Osteocyte (in vitro differentiated cells): ENCODE measurements at regions not wholly inside any gene's neighbourhood (a gene's known extent, or its start where the extent isn't known, plus 50 kb on each side); places are given as distances from the start of the nearest gene placed in this dataset.

ENCODE experiments used
- DNase-seq: peaks from one replicate; pipeline ENCODE4 v3.0.0; 2021; ENCODE audit warnings: mixed read lengths; ENCODE audit not compliant: unreplicated experiment; ENCODE audit errors: extremely low spot score
- H3K27ac Mint-ChIP-seq: one replicate; pipeline ENCODE4 v1.8.0; 2021; ENCODE audit warnings: mild to moderate bottlenecking, mixed read lengths; ENCODE audit not compliant: unreplicated experiment
- H3K27me3 Mint-ChIP-seq: one replicate; pipeline ENCODE4 v1.8.0; 2021; ENCODE audit warnings: mixed read lengths; ENCODE audit not compliant: unreplicated experiment
- H3K36me3 Mint-ChIP-seq: one replicate; pipeline ENCODE4 v1.8.0; 2021; ENCODE audit warnings: mixed read lengths; ENCODE audit not compliant: unreplicated experiment
- H3K4me1 Mint-ChIP-seq: one replicate; pipeline ENCODE4 v1.8.0; 2021; ENCODE audit warnings: mixed read lengths; ENCODE audit not compliant: unreplicated experiment
- H3K4me3 Mint-ChIP-seq: one replicate; pipeline ENCODE4 v1.8.0; 2021; ENCODE audit warnings: mild to moderate bottlenecking, moderate library complexity, mixed read lengths; ENCODE audit not compliant: unreplicated experiment
- H3K9me3 Mint-ChIP-seq: one replicate; pipeline ENCODE4 v1.8.0; 2021; ENCODE audit warnings: mixed read lengths; ENCODE audit not compliant: unreplicated experiment
- TF ChIP-seq, protein P1 (sequence below): fragments of 200-600 bp; sonication (generic); IDR thresholded peaks from 2 replicates; pipeline ENCODE4 v1.5.0; 2021; ENCODE audit warnings: antibody characterized with exemption, mild to moderate bottlenecking, moderate library complexity

DNA sequence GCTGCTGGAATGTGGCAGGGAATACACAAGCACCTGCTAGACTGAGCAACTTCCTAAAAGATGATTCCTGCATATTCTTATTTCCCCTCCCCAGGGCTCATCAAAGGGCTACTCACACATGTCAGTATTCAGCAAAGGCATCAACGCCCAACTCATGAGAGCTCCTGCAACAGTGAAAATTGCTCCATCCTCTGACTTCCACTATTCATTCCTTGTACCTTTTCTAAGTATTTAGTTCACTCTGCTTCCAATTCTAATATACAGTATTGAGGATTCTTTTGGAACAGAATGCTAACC lies 84.1 kb downstream of the SCN11A start:
- no peak overlapping the region for H3K27ac Mint-ChIP-seq
- no peaks in the 10 kb centered on the region for H3K36me3 Mint-ChIP-seq
- TF ChIP-seq, protein P1, sequence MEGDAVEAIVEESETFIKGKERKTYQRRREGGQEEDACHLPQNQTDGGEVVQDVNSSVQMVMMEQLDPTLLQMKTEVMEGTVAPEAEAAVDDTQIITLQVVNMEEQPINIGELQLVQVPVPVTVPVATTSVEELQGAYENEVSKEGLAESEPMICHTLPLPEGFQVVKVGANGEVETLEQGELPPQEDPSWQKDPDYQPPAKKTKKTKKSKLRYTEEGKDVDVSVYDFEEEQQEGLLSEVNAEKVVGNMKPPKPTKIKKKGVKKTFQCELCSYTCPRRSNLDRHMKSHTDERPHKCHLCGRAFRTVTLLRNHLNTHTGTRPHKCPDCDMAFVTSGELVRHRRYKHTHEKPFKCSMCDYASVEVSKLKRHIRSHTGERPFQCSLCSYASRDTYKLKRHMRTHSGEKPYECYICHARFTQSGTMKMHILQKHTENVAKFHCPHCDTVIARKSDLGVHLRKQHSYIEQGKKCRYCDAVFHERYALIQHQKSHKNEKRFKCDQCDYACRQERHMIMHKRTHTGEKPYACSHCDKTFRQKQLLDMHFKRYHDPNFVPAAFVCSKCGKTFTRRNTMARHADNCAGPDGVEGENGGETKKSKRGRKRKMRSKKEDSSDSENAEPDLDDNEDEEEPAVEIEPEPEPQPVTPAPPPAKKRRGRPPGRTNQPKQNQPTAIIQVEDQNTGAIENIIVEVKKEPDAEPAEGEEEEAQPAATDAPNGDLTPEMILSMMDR, result no peak
- H3K27me3 Mint-ChIP-seq, result peaks cover 18% of the 10 kb centered on the region
- no peak for DNase-seq
- H3K4me1 Mint-ChIP-seq, result no peaks in the 10 kb centered on the region
- no peak overlapping the region for H3K4me3 Mint-ChIP-seq
- H3K9me3 Mint-ChIP-seq, result no peaks in the 10 kb centered on the region

DNA sequence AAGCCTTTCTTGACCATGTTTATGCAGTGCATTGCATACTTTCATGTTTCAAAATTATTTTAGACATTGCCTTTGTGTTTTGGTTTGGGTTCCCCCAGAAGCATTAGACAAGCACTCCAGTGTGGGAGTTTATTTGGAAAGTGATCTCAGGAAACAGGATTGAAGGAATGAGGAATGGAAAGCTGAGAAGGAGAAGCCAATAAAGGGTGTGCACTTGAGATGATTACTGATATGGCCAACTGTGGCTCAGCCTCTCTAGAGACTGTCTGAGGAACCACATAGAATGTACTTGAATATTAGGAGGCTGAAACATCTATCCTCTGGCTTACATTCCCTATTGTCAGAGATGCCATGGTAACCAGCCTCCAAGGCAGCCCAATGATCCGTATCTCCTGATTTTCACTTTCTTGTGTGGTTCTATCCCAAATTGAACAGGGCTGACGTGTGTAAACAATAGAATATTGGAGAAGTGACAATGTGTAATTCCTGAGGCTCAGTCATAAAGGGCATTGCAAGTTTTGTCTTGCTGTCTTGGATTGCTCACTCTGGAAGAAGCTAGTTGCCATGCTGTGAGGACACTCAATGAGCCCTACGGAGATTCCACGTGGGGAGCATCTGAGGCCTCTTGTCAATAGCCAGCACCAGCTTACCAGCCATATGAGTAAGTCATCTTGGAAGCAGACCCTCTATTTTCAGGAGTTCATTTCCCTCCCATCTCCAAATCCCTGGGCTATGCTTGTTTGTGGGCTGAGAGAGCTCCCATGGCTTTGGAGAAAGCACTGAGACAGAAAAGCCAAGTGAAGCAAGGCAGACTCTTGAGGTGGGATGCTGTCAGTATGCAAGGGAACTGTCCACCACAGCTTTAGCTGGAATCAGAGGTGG lies 84.7 kb downstream of the SCN11A start:
- H3K27ac Mint-ChIP-seq, result no peak overlapping the region
- peaks cover 17% of the 10 kb centered on the region for H3K27me3 Mint-ChIP-seq
- no peaks in the 10 kb centered on the region for H3K36me3 Mint-ChIP-seq
- H3K4me3 Mint-ChIP-seq, result no peak overlapping the region
- no peaks in the 10 kb centered on the region for H3K9me3 Mint-ChIP-seq
- TF ChIP-seq, protein P1, result no peak
- H3K4me1 Mint-ChIP-seq, result no peaks in the 10 kb centered on the region
- peak; percentile 57 for DNase-seq

DNA sequence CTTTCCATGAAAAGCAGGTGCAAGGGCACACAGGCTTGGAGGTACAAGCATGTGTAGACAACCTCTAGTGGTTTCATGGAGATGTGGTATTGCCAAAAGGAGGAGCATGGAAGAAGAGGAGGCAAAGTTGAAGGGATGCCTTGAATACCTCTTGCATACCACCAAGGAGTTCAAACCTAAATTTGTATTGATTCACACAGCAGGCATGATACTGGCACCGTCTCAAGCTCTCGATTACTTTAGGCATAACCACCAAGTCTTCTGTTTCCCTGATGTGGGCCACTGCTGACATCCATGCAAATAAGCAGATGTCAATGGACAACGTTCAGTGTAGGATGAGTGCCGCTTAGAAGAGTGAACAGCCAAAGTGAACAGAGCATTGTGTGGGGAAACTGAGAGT lies 87.1 kb downstream of the SCN11A start:
- no peak overlapping the region for H3K4me3 Mint-ChIP-seq
- no peaks in the 10 kb centered on the region for H3K9me3 Mint-ChIP-seq
- H3K27ac Mint-ChIP-seq, result no peak overlapping the region
- peak; percentile 27 for DNase-seq
- H3K36me3 Mint-ChIP-seq, result no peaks in the 10 kb centered on the region
- H3K4me1 Mint-ChIP-seq, result no peaks in the 10 kb centered on the region
- TF ChIP-seq, protein P1, result no peak
- peaks cover 6% of the 10 kb centered on the region for H3K27me3 Mint-ChIP-seq

DNA sequence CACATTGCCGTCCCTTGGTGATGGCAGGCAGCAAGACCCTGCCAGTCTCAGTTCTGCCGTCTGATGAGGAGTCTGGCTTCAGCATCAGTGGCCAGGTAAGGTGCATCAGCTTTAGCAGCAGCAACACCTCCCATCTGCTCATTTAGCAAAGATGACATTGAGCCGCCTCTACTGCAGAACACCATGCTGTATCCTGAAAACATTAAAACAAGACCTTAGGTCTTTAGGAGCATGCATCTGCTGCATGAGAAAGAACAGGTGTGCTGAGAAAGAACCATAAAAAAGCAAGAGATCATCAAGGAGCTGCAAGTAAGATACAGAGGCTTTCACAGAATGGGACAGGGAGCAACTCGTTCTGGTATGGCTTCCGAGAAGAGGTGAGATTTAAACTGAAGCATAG lies 87.5 kb downstream of the SCN11A start:
- DNase-seq, result no peak
- TF ChIP-seq, protein P1, result no peak
- Mint-ChIP-seq H3K9me3 (no peaks in the 10 kb centered on the region), H3K27me3 (peaks cover 6% of the 10 kb centered on the region), H3K36me3 (no peaks in the 10 kb centered on the region), H3K4me3 (no peak overlapping the region), H3K27ac (no peak overlapping the region), H3K4me1 (no peaks in the 10 kb centered on the region)

DNA sequence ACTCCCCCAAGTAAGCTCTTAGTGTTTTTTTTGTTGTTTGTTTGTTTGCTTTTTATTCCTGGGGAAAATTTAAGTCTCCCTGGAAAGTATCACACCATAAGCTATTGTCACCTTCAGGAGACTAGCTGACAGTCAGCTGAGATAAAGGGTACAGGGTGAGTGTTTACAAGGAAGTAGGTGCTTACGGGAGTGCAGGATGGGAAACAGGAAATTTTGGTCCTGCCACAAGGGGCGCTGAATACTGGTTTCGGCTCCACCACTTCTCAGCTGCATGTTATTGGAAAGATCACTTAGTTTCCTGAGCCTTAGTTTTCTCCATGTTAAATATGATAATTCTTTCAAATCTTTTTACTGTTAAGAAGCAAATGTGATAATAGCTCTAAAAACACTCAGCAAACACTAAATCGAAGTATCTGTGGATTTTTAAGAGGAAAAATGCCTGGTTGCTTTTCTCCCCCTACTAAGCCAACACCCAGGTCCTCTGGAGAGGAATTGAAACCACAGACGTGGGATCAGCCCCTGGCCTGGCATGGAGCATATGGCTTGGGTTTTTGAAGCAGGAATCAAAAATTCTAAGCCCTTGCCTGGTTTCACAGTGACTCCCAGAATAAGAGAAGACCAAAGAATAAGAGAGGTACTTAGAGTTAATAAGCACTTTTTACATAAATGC lies 90.7 kb downstream of the SCN11A start:
- TF ChIP-seq, protein P1, result peak; percentile 61
- DNase-seq, result no peak
- no peak overlapping the region for H3K4me3 Mint-ChIP-seq
- H3K4me1 Mint-ChIP-seq, result no peaks in the 10 kb centered on the region
- no peaks in the 10 kb centered on the region for H3K9me3 Mint-ChIP-seq
- no peaks in the 10 kb centered on the region for H3K36me3 Mint-ChIP-seq
- no peak overlapping the region for H3K27ac Mint-ChIP-seq
- H3K27me3 Mint-ChIP-seq, result peaks cover 2% of the 10 kb centered on the region
